IPS DF 19.7 (cell line): ENCODE measurements at regions not wholly inside any gene's neighbourhood (a gene's known extent, or its start where the extent isn't known, plus 50 kb on each side); places are given as distances from the start of the nearest gene placed in this dataset.

Experiments used
- DNase-seq: peaks from one replicate; pipeline ENCODE4 v3.0.0-alpha.2; 2013; ENCODE audit warnings: low read depth, low spot score

- DNase-seq = no peak
Observed at GRCh38 chr11:127424661-127425060, 424.1 kb upstream of the KIRREL3 start.

- no peak for DNase-seq
Observed at GRCh38 chr11:127420139-127420538, 419.6 kb upstream of the KIRREL3 start.

GRCh38 chr11:127412722-127413380, 412.3 kb upstream of the KIRREL3 start:
- DNase-seq = no peak

GRCh38 chr11:127412234-127412633, 411.7 kb upstream of the KIRREL3 start:
- DNase-seq = no peak

GRCh38 chr11:127411283-127411682, 410.7 kb upstream of the KIRREL3 start:
- no peak for DNase-seq

- no peak for DNase-seq
Observed at GRCh38 chr11:127395034-127395433, 394.5 kb upstream of the KIRREL3 start.

GRCh38 chr11:127393460-127393997, 393.0 kb upstream of the KIRREL3 start:
- no peak for DNase-seq

GRCh38 chr11:127392575-127392974, 392.0 kb upstream of the KIRREL3 start:
- peak; percentile 30 for DNase-seq

GRCh38 chr11:127390465-127390864, 389.9 kb upstream of the KIRREL3 start:
- DNase-seq = no peak

- no peak for DNase-seq
Observed at GRCh38 chr11:127385071-127385470, 384.5 kb upstream of the KIRREL3 start.

- no peak for DNase-seq
Observed at GRCh38 chr11:127383026-127383425, 382.5 kb upstream of the KIRREL3 start.

GRCh38 chr11:127381247-127381646, 380.7 kb upstream of the KIRREL3 start:
- DNase-seq = no peak

GRCh38 chr11:127379686-127380085, 379.1 kb upstream of the KIRREL3 start:
- DNase-seq = no peak

- no peak for DNase-seq
Observed at GRCh38 chr11:127376301-127376700, 375.7 kb upstream of the KIRREL3 start.

- DNase-seq = no peak
Observed at GRCh38 chr11:127369356-127369755, 368.8 kb upstream of the KIRREL3 start.

- no peak for DNase-seq
Observed at GRCh38 chr11:127362754-127363308, 362.3 kb upstream of the KIRREL3 start.

GRCh38 chr11:127358160-127358559, 357.6 kb upstream of the KIRREL3 start:
- DNase-seq = no peak

GRCh38 chr11:127350476-127350875, 349.9 kb upstream of the KIRREL3 start:
- DNase-seq = no peak

GRCh38 chr11:127345819-127346459, 345.4 kb upstream of the KIRREL3 start:
- DNase-seq = no peak

GRCh38 chr11:127340438-127340837, 339.9 kb upstream of the KIRREL3 start:
- no peak for DNase-seq

GRCh38 chr11:127339376-127339775, 338.8 kb upstream of the KIRREL3 start:
- DNase-seq = no peak

GRCh38 chr11:127338380-127339259, 338.1 kb upstream of the KIRREL3 start:
- no peak for DNase-seq
